ENCODE measurements at regions not wholly inside any gene's neighbourhood (a gene's known extent, or its start where the extent isn't known, plus 50 kb on each side); places are given as distances from the start of the nearest gene placed in this dataset.
"Not testable (repeated sequence)": the region's sequence is repeated elsewhere in the genome, so short reads cannot be mapped to it uniquely, and the experiment has no call there.

- no peak for DNase-seq
Measured at GRCh38 chr4:12679217-12679616, 804.9 kb downstream of the RAB28 start.

- no peak for DNase-seq
Measured at GRCh38 chr4:12674184-12674583, 810.0 kb downstream of the RAB28 start.

GRCh38 chr4:12672303-12672702 is 811.8 kb downstream of the RAB28 start:
- no peak for DNase-seq

- DNase-seq, result no peak
Measured at GRCh38 chr4:12658146-12658545, 826.0 kb downstream of the RAB28 start.

- DNase-seq, result no peak
Measured at GRCh38 chr4:12651876-12652275, 832.3 kb downstream of the RAB28 start.

GRCh38 chr4:12645732-12646131 is 838.4 kb downstream of the RAB28 start:
- no peak for DNase-seq

- no peak for DNase-seq
Measured at GRCh38 chr4:12644261-12644660, 839.9 kb downstream of the RAB28 start.

GRCh38 chr4:12636191-12636590 is 847.9 kb downstream of the RAB28 start:
- no peak for DNase-seq

- no peak for DNase-seq
Measured at GRCh38 chr4:12635629-12636028, 848.5 kb downstream of the RAB28 start.

GRCh38 chr4:12633053-12633651 is 851.0 kb downstream of the RAB28 start:
- DNase-seq, result peak; percentile 45

GRCh38 chr4:12615822-12616221 is 868.3 kb downstream of the RAB28 start:
- DNase-seq, result no peak

GRCh38 chr4:12612876-12613275 is 871.3 kb downstream of the RAB28 start:
- no peak for DNase-seq

- not testable (repeated sequence) for DNase-seq
Measured at GRCh38 chr4:12609212-12609875, 874.8 kb downstream of the RAB28 start.

- DNase-seq, result no peak
Measured at GRCh38 chr4:12595986-12596385, 888.2 kb downstream of the RAB28 start.

GRCh38 chr4:12595489-12595888 is 888.7 kb downstream of the RAB28 start:
- DNase-seq, result no peak

- no peak for DNase-seq
Measured at GRCh38 chr4:12588582-12588981, 895.6 kb downstream of the RAB28 start.

GRCh38 chr4:12586242-12587006 is 897.7 kb downstream of the RAB28 start:
- DNase-seq, result no peak

GRCh38 chr4:12584116-12584875 is 899.8 kb downstream of the RAB28 start:
- no peak for DNase-seq

GRCh38 chr4:12583275-12583674 is 900.9 kb downstream of the RAB28 start:
- no peak for DNase-seq

GRCh38 chr4:12580787-12581186 is 903.4 kb downstream of the RAB28 start:
- DNase-seq, result no peak

GRCh38 chr4:12579172-12579571 is 905.0 kb downstream of the RAB28 start:
- no peak for DNase-seq

GRCh38 chr4:12576409-12576808 is 907.7 kb downstream of the RAB28 start:
- DNase-seq, result no peak

- DNase-seq, result no peak
Measured at GRCh38 chr4:12573716-12574115, 910.4 kb downstream of the RAB28 start.
